GM13977 (cell line): ENCODE measurements at regions not wholly inside any gene's neighbourhood (a gene's known extent, or its start where the extent isn't known, plus 50 kb on each side); places are given as distances from the start of the nearest gene placed in this dataset.

Experiments
- DNase-seq: peaks from one replicate; pipeline ENCODE4 v3.0.0; 2012; ENCODE audit warnings: low spot score
- CTCF ChIP-seq: IDR thresholded peaks from 2 replicates; pipeline ENCODE4 v1.5.1; 2012; ENCODE audit warnings: mild to moderate bottlenecking, control low read depth; ENCODE audit not compliant: insufficient read depth; ENCODE audit errors: extremely low read depth, missing control alignments
- in situ Hi-C: fragments of 300-500 bp; cut with MboI; formaldehyde crosslinking; loops from one replicate; pipeline ENCODE4 v1.12.0; 2022; ENCODE audit warnings: low sequenced_read_pairs, low pct_unique_long_range_greater_than_20kb, mixed read lengths, inconsistent platforms; ENCODE audit not compliant: unreplicated experiment

DNA sequence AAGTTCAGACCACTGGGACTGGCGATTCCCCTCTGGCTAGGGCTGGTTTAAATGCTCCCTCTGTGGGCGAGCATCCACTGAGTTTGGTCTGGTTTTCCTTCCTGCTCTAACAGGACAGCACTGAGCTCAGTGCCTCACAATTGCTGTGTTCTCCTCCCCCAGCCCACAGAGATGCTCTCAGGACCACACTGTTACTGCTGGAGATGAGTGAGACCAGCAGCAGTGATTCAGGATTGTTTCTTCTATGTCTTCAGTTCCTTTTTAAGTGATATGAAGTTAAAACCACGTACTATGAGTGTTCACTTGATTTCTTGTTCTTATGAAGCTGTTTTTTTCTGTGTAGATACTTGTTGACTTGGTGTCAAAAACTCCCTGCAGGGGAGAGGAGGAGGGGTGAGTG lies 180.4 kb upstream of the COL8A1 start:
- in situ Hi-C loops = no loop called here
- no peak for TF ChIP-seq CTCF

DNA sequence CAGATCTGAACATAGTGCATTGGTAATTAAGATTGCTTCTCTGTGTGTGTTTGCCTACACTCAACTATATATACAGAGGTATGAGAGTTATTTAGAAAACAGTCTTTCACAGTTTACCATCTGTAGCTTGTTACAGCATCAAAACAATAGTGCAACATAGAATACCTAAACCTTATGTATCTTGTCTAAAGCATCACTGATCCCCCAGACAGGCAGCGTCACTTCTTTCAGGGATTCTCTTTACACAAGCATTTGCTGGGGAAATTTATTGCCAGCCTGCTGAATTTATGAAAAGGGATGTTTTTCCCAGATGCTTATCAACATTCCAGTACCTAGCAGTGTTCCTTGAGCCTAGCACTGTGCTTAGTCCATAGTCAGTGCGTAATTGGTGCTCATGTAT lies 195.8 kb upstream of the COL8A1 start:
- in situ Hi-C loops = no loop called here
- DNase-seq = no peak
- TF ChIP-seq CTCF = no peak

More for the DNA sequence above, 180.4 kb upstream of the COL8A1 start:
- DNase-seq = no peak

DNA sequence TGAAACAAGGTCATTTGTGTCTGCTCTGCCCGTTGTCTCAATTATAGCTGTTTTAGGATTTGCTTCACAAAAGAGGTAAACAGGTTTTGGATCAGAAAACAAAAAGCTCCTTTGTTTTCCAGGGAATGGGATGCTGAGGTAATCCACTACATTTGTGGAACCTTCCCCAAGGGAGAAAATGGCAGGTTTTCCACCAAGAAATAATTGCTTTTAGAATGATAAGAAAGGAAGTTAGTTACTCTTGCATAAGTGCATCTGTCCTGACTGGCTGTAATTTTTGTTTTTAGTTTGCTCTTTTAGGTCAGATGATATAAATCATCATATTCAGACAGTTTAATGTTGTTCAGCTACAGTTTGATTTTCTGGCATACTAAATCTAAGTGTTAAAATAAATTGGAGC lies 198.5 kb upstream of the COL8A1 start:
- in situ Hi-C loops = no loop called here
- TF ChIP-seq CTCF = no peak
- DNase-seq = no peak

GRCh38 chr3:99434190-99434589 lies 204.2 kb upstream of the COL8A1 start:
- no peak for TF ChIP-seq CTCF
- in situ Hi-C loops = no loop called here
- no peak for DNase-seq

DNA sequence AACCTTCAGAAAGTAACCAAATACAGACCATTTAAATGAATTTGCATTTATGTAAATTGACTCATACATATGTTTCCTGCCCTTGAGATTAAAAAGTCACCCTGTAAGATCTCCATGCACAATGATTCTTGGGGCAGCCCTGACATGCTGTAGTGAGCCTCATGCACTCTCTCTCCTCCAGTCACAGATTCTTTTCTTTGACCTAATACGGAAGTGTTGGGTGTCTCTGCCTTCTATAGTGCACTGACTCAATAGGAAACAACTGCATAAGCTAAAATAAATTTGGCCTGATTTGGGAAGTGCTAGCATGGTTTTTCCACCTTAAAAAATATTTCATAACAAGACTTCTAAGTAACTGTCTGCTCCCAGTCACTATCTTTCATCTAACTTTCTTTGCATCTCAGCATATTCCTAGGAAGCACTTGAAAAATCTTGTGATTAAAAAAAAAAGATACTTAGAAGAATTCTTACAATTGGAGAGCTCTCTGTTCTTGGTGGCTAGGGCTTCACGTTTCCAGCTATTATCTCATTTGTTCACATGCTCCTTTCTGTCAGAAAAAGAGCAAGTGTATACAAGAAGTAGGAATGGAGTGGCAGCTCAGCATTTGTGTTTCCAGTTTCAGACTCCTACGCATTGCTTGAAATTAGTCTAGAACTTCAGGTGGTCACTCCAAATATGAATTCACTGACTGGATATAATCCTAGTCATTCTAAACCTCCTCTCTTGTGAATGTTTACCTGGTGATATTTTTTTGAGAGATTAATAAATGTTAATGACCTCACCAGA lies 207.9 kb upstream of the COL8A1 start:
- no peak for TF ChIP-seq CTCF
- DNase-seq = peak; percentile 23
- in situ Hi-C loops = no loop called here

- in situ Hi-C loops = no loop called here
- no peak for TF ChIP-seq CTCF
These were observed 208.9 kb upstream of the COL8A1 start for GRCh38 chr3:99429502-99429901.

More at GRCh38 chr3:99429502-99429901, 208.9 kb upstream of the COL8A1 start:
- no peak for DNase-seq
